ENCODE measurements at regions not wholly inside any gene's neighbourhood (a gene's known extent, or its start where the extent isn't known, plus 50 kb on each side); places are given as distances from the start of the nearest gene placed in this dataset.

DNA sequence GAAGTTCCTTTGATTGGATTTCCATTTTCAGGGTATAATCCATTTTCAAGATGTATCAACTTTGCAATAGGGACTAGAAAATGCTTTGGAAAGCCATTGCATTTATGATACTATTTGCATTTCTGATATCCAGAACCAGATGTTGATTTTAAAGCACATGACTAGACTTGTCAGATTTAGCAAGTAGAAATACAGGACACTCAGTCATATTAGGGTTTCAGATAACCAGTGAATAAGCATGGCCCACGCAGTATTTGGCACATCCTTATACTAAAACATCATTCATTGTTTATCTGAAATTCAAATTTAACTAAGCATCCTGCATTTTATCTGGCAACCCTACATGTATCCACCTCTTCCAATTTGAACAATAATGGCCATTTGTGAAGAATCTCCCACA lies 113.3 kb upstream of the DPT start:
- Mint-ChIP-seq H3K4me1 (ENCODE audit: unreplicated experiment) (peaks cover 12% of the 10 kb centered on the region), H3K4me3 (no peak overlapping the region), H3K27ac (no peak overlapping the region), H3K9me3 (no peaks in the 10 kb centered on the region), H3K27me3 (no peaks in the 10 kb centered on the region), H3K36me3 (no peaks in the 10 kb centered on the region)
- TF ChIP-seq, protein P1, sequence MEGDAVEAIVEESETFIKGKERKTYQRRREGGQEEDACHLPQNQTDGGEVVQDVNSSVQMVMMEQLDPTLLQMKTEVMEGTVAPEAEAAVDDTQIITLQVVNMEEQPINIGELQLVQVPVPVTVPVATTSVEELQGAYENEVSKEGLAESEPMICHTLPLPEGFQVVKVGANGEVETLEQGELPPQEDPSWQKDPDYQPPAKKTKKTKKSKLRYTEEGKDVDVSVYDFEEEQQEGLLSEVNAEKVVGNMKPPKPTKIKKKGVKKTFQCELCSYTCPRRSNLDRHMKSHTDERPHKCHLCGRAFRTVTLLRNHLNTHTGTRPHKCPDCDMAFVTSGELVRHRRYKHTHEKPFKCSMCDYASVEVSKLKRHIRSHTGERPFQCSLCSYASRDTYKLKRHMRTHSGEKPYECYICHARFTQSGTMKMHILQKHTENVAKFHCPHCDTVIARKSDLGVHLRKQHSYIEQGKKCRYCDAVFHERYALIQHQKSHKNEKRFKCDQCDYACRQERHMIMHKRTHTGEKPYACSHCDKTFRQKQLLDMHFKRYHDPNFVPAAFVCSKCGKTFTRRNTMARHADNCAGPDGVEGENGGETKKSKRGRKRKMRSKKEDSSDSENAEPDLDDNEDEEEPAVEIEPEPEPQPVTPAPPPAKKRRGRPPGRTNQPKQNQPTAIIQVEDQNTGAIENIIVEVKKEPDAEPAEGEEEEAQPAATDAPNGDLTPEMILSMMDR (conservative IDR thresholded peaks at IDR 0.05): no peak
- no peak for DNase-seq (ENCODE audit: extremely low spot score, unreplicated experiment)

DNA sequence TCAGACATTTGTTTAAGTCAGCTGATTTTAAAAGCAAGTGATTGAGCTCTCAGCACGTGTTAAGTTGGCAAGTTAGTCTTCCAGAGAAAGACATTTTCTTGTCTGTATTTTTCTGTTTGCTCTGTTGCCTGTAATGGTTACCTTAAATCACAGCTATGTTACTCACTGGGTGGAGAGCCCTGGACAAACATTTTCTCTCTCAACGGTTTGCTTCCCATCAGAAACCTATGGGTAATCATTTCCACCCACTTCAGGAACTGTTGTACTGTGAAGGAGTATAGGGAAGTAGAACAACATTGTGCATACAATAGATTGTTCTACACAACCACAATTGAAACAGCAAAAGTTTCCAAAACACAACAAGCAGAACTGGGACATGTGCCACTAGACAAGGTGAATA lies 113.9 kb upstream of the DPT start:
- Mint-ChIP-seq H3K27ac (no peak overlapping the region), H3K4me1 (ENCODE audit: unreplicated experiment) (peaks cover 12% of the 10 kb centered on the region), H3K4me3 (no peak overlapping the region), H3K27me3 (no peaks in the 10 kb centered on the region), H3K9me3 (no peaks in the 10 kb centered on the region), H3K36me3 (no peaks in the 10 kb centered on the region)
- TF ChIP-seq, protein P1 (conservative IDR thresholded peaks at IDR 0.05): no peak
- no peak for DNase-seq (ENCODE audit: extremely low spot score, unreplicated experiment)

DNA sequence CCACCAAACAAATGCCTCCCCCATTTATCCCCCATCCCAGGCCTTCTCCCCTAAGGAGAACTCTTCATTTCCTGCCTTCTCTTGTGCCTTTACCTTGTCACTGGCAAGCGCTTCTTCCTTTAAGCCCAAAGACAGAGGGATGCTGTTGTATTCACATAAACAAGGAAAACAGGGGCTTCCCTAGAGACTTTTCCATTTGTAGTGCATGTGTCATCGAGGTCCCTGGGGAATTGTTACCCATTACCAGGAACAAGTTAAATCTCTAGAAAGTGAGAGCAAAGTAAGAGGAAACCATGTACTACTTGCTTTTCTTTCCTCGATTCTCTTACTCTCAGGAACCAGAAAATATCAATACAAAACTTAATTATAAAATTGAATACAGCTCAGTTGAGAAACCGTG lies 114.4 kb upstream of the DPT start:
- H3K36me3 Mint-ChIP-seq: peaks cover 2% of the 10 kb centered on the region
- no peaks in the 10 kb centered on the region for H3K27me3 Mint-ChIP-seq
- H3K27ac Mint-ChIP-seq: no peak overlapping the region
- peaks cover 16% of the 10 kb centered on the region for H3K4me1 Mint-ChIP-seq (ENCODE audit: unreplicated experiment)
- peaks cover 4% of the 10 kb centered on the region for H3K9me3 Mint-ChIP-seq
- H3K4me3 Mint-ChIP-seq: no peak overlapping the region
- TF ChIP-seq, protein P1 (conservative IDR thresholded peaks at IDR 0.05): no peak
- no peak for DNase-seq (ENCODE audit: extremely low spot score, unreplicated experiment)

DNA sequence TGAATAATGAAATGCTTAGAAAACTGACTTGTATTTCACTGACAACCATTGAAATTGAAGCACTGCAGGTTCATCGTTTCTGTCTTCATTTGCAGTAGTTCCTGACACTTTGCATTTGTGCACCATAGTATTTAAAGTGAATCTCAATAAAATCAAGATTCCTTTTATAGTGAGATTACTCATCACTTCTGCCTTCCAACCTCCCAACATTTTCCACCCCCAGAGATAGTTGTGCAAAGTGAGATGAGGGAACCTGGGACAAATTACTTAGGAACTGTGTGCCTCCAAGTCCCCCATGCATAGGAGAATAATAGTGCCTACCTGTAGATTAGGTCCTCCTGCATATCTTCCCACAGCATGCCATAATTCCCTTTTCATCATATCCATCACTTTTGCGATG lies 114.9 kb upstream of the DPT start:
- Mint-ChIP-seq H3K27me3 (no peaks in the 10 kb centered on the region), H3K4me1 (ENCODE audit: unreplicated experiment) (peaks cover 22% of the 10 kb centered on the region), H3K4me3 (no peak overlapping the region), H3K9me3 (peaks cover 7% of the 10 kb centered on the region), H3K27ac (no peak overlapping the region), H3K36me3 (peaks cover 4% of the 10 kb centered on the region)
- no peak for DNase-seq (ENCODE audit: extremely low spot score, unreplicated experiment)
- TF ChIP-seq, protein P1 (conservative IDR thresholded peaks at IDR 0.05): no peak

DNA sequence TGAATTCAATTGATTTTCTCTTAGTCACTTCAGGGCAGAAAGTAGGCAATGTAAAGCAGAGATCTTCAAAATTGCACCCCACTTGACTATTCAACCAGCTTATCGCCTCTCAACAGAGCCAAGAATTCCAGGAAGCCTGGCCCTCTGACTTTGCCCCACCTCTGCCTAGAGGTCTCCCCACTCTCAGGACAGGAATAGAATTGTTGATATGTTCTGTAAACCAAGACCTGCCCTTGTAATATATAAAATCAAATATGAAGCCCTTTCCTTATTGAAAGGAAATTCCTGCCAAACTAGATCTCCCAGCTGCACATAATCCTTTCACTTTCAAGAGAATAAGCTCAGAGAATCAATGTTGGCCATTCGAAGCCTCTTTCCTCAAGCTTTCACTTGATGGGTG lies 116.1 kb upstream of the DPT start:
- TF ChIP-seq, protein P1 (conservative IDR thresholded peaks at IDR 0.05): no peak
- peaks cover 7% of the 10 kb centered on the region for H3K9me3 Mint-ChIP-seq

DNA sequence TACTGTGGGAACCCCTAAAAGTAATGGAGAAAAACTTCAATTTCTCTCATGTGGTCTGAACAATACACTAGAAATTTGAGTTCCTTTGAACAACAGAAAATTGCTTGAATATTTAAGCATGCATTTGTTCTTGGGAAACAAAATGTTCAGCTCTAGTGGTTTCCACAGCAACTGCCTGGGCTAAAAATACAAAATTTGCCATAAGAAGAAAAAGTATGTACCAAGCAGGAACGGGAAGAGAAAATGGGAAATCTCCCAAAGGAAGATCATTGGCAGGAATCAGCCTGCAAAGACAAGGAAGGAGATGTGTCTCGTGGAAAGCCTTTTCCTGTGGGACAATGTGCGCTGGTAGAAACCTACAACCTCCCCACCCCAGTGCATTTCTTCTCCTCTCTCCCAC lies 119.0 kb upstream of the DPT start:
- Mint-ChIP-seq H3K36me3 (peaks cover 4% of the 10 kb centered on the region), H3K9me3 (peaks cover 10% of the 10 kb centered on the region), H3K4me1 (ENCODE audit: unreplicated experiment) (peaks cover 33% of the 10 kb centered on the region), H3K27ac (no peak overlapping the region), H3K4me3 (peak overlapping the region; percentile 49), H3K27me3 (no peaks in the 10 kb centered on the region)
- TF ChIP-seq, protein P1 (conservative IDR thresholded peaks at IDR 0.05): no peak
- DNase-seq (ENCODE audit: extremely low spot score, unreplicated experiment): no peak

More for the DNA sequence above, 116.1 kb upstream of the DPT start:
- Mint-ChIP-seq H3K27ac (no peak overlapping the region), H3K4me1 (ENCODE audit: unreplicated experiment) (peaks cover 33% of the 10 kb centered on the region), H3K27me3 (no peaks in the 10 kb centered on the region), H3K4me3 (no peak overlapping the region), H3K36me3 (peaks cover 4% of the 10 kb centered on the region)
- DNase-seq (ENCODE audit: extremely low spot score, unreplicated experiment): no peak
